Keratinocyte (primary cell): ENCODE measurements at regions not wholly inside any gene's neighbourhood (a gene's known extent, or its start where the extent isn't known, plus 50 kb on each side); places are given as distances from the start of the nearest gene placed in this dataset.

Experiments
- DNase-seq: peaks from one replicate; pipeline ENCODE4 v3.0.0-alpha.2; 2011; ENCODE audit warnings: low read depth, missing footprints, low spot score
- FAIRE-seq: peaks from 2 replicates; lab custom pipeline; 2011; peaks lifted over from hg19 to GRCh38; lab: Jason Lieb, UNC
- H2AFZ ChIP-seq: 2 replicates; pipeline ENCODE4 v1.6.0; 2012; ENCODE audit warnings: low read length, control low read depth, inconsistent platforms; ENCODE audit not compliant: control insufficient read depth
- H3K27ac ChIP-seq: 2 replicates; pipeline ENCODE4 v1.5.1; 2011; ENCODE audit warnings: low read length; ENCODE audit not compliant: control insufficient read depth, insufficient read depth
- H3K27me3 ChIP-seq: 3 replicates; pipeline ENCODE4 v1.6.0; 2011; ENCODE audit warnings: low read length; ENCODE audit not compliant: control insufficient read depth, insufficient read depth; ENCODE audit errors: extremely low read depth
- H3K36me3 ChIP-seq, 2 experiments: 2 replicates in 1 of 2; 3 replicates in 1 of 2; pipeline ENCODE4 v1.5.1; 2011; ENCODE audit warnings: low read length in 2 of 2, mild to moderate bottlenecking in 1 of 2; ENCODE audit not compliant: control insufficient read depth in 2 of 2, insufficient read depth in 2 of 2; ENCODE audit errors: extremely low read depth in 1 of 2
- H3K4me1 ChIP-seq: 3 replicates; pipeline ENCODE4 v1.5.1; 2011; ENCODE audit warnings: low read length; ENCODE audit not compliant: control insufficient read depth, insufficient read depth; ENCODE audit errors: extremely low read depth
- H3K4me2 ChIP-seq: 3 replicates; pipeline ENCODE4 v1.6.0; 2011; ENCODE audit warnings: low read depth, low read length; ENCODE audit not compliant: control insufficient read depth, insufficient read depth; ENCODE audit errors: extremely low read depth
- H3K4me3 ChIP-seq, 3 experiments: fragments of 200-600 bp in 1 of 3; sonication (generic) in 1 of 3; 2 replicates in 2 of 3; 3 replicates in 1 of 3; pipeline ENCODE4 v1.5.1; 2011 to 2016; ENCODE audit warnings: low read length in 3 of 3, mild to moderate bottlenecking in 3 of 3, control low read depth in 2 of 3, inconsistent platforms in 1 of 3, low read depth in 1 of 3, mixed read lengths in 1 of 3, mixed run types in 1 of 3, moderate library complexity in 1 of 3; ENCODE audit not compliant: control insufficient read depth in 2 of 3, insufficient read depth in 2 of 3; ENCODE audit errors: extremely low read depth in 1 of 3
- H3K79me2 ChIP-seq: 2 replicates; pipeline ENCODE4 v1.6.0; 2012; ENCODE audit warnings: low read length; ENCODE audit not compliant: control insufficient read depth, insufficient read depth
- H3K9ac ChIP-seq: 3 replicates; pipeline ENCODE4 v1.6.0; 2011; ENCODE audit warnings: low read length; ENCODE audit not compliant: control insufficient read depth, insufficient read depth; ENCODE audit errors: extremely low read depth
- H3K9me1 ChIP-seq: 3 replicates; pipeline ENCODE4 v1.6.0; 2011; ENCODE audit warnings: low read length; ENCODE audit not compliant: control insufficient read depth, insufficient read depth; ENCODE audit errors: extremely low read depth
- H3K9me3 ChIP-seq: 2 replicates; pipeline ENCODE4 v1.5.1; 2012; ENCODE audit warnings: low read depth, low read length; ENCODE audit not compliant: control insufficient read depth
- H4K20me1 ChIP-seq: 3 replicates; pipeline ENCODE4 v1.6.0; 2011; ENCODE audit warnings: low read length; ENCODE audit not compliant: control insufficient read depth, insufficient read depth; ENCODE audit errors: extremely low read depth
- EZH2 ChIP-seq: IDR thresholded peaks from one replicate; pipeline ENCODE4 v1.6.1; 2012; ENCODE audit warnings: inconsistent platforms, mild to moderate bottlenecking, low read length, moderate library complexity
- dilution Hi-C: fragments of 300-500 bp; cut with MboI; formaldehyde crosslinking; loops from one replicate; pipeline ENCODE4 v1.7.0; 2020; ENCODE audit warnings: low sequenced_read_pairs; ENCODE audit not compliant: extremely low pct_ligation_motif_present
- TF ChIP-seq, protein P1 (sequence below), 3 experiments: IDR thresholded peaks in 1 of 3; conservative IDR thresholded peaks in 1 of 3; optimal IDR thresholded peaks in 1 of 3; 2 replicates in 2 of 3; 3 replicates in 1 of 3; pipeline versions ENCODE3 to v1.5.1; 2011; ENCODE audit warnings: low read length in 3 of 3, mild to moderate bottlenecking in 3 of 3, moderate library complexity in 2 of 3, control low read depth in 1 of 3, inconsistent platforms in 1 of 3; ENCODE audit not compliant: insufficient read depth in 2 of 3; ENCODE audit errors: extremely low read depth in 1 of 3

DNA sequence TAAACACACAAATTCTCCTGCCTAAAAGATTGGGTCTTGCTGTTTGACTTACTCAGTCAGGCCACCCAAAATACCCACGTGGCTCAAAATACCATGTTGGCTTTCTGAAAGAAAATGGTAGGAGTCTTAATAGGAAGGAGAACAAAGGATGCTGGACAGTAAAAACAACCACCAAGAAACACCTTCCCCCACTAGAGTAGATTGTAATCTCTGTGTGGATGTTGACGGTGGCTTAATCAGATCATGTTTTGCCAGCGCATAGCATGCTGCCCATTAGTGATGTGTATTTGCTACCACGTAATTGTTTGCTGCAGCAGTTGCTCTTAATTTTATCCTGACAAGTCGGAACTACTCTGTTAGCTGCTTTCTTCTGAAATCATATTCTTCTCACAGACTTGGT is 1229.3 kb upstream of the SLC10A2 start:
- Histone ChIP-seq H3K9me1 (no peaks in the 10 kb centered on the region), H3K9ac (no peak overlapping the region), H3K4me1 (no peaks in the 10 kb centered on the region), H3K79me2 (no peaks in the 10 kb centered on the region), H3K36me3 (no peaks in the 10 kb centered on the region), H3K4me2 (no peak overlapping the region), H3K27me3 (no peaks in the 10 kb centered on the region), H3K9me3 (no peaks in the 10 kb centered on the region), H2AFZ (no peak overlapping the region), H3K4me3 (no peak overlapping the region), H4K20me1 (no peaks in the 10 kb centered on the region), H3K27ac (no peak overlapping the region)
- TF ChIP-seq, protein P1, sequence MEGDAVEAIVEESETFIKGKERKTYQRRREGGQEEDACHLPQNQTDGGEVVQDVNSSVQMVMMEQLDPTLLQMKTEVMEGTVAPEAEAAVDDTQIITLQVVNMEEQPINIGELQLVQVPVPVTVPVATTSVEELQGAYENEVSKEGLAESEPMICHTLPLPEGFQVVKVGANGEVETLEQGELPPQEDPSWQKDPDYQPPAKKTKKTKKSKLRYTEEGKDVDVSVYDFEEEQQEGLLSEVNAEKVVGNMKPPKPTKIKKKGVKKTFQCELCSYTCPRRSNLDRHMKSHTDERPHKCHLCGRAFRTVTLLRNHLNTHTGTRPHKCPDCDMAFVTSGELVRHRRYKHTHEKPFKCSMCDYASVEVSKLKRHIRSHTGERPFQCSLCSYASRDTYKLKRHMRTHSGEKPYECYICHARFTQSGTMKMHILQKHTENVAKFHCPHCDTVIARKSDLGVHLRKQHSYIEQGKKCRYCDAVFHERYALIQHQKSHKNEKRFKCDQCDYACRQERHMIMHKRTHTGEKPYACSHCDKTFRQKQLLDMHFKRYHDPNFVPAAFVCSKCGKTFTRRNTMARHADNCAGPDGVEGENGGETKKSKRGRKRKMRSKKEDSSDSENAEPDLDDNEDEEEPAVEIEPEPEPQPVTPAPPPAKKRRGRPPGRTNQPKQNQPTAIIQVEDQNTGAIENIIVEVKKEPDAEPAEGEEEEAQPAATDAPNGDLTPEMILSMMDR (optimal IDR thresholded peaks at IDR 0.05 in 1 of 3, IDR thresholded peaks at IDR 0.05 in 1 of 3, conservative IDR thresholded peaks at IDR 0.05 in 1 of 3; ENCODE audit: extremely low read depth in 1 of 3, insufficient read depth in 2 of 3, low read length in 3 of 3) = no peak
- no peak for TF ChIP-seq EZH2
- dilution Hi-C loops = no loop called here
- DNase-seq = no peak
- FAIRE-seq = no peak

DNA sequence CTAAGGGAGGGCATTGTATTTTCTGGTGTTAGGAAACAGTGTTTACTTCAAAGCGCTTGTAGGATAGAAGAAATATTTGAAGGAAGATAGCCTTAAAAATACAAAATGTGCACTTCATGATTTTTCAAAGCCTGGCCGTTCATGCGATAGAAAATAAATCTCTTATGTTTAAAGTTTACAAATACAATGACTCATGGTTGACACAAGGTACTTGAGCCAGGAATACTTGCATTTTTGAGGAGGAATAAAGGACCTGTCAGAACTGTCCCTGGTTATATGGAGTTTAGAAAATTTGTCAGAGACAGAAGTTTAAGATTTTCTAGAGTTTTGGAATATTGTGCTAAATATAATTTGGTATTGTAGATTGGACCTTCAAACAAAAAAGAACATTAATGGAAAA is 1223.2 kb upstream of the SLC10A2 start:
- no peak overlapping the region for H2AFZ ChIP-seq
- H4K20me1 ChIP-seq = no peaks in the 10 kb centered on the region
- no peak overlapping the region for H3K4me3 ChIP-seq
- no peaks in the 10 kb centered on the region for H3K79me2 ChIP-seq
- H3K4me2 ChIP-seq = no peak overlapping the region
- no peak for DNase-seq
- no peaks in the 10 kb centered on the region for H3K4me1 ChIP-seq
- no peak overlapping the region for H3K27ac ChIP-seq
- TF ChIP-seq, protein P1 (optimal IDR thresholded peaks at IDR 0.05 in 1 of 3, IDR thresholded peaks at IDR 0.05 in 1 of 3, conservative IDR thresholded peaks at IDR 0.05 in 1 of 3; ENCODE audit: extremely low read depth in 1 of 3, insufficient read depth in 2 of 3, low read length in 3 of 3) = no peak
- no peak for TF ChIP-seq EZH2
- dilution Hi-C loops = no loop called here
- FAIRE-seq = no peak
- no peak overlapping the region for H3K9ac ChIP-seq
- no peaks in the 10 kb centered on the region for H3K27me3 ChIP-seq
- H3K9me1 ChIP-seq = no peaks in the 10 kb centered on the region
- no peaks in the 10 kb centered on the region for H3K36me3 ChIP-seq
- no peaks in the 10 kb centered on the region for H3K9me3 ChIP-seq
